Testis (tissue), 2 donors: ENCODE measurements at regions not wholly inside any gene's neighbourhood (a gene's known extent, or its start where the extent isn't known, plus 50 kb on each side); places are given as distances from the start of the nearest gene placed in this dataset.

Experiments used
- CTCF ChIP-seq, 3 experiments: fragments of 450-650 bp in 2 of 3; fragments of 200-600 bp in 1 of 3; sonication (generic) in 1 of 3; IDR thresholded peaks; one replicate each; pipeline ENCODE4 v1.5.1; 2016 to 2019; ENCODE audit warnings: antibody characterized with exemption in 3 of 3, mild to moderate bottlenecking in 2 of 3, moderate library complexity in 1 of 3
- POLR2A ChIP-seq: fragments of 450-650 bp; IDR thresholded peaks from one replicate; pipeline ENCODE4 v1.6.1; 2017; ENCODE audit warnings: antibody characterized with exemption, mild to moderate bottlenecking, moderate library complexity

- TF ChIP-seq CTCF (IDR thresholded peaks at IDR 0.05) (no peak), POLR2A (no peak)
Measured at GRCh38 chr18:66668706-66669105, 64.8 kb upstream of the CDH19 start.
